ENCODE measurements at regions not wholly inside any gene's neighbourhood (a gene's known extent, or its start where the extent isn't known, plus 50 kb on each side); places are given as distances from the start of the nearest gene placed in this dataset.

DNA sequence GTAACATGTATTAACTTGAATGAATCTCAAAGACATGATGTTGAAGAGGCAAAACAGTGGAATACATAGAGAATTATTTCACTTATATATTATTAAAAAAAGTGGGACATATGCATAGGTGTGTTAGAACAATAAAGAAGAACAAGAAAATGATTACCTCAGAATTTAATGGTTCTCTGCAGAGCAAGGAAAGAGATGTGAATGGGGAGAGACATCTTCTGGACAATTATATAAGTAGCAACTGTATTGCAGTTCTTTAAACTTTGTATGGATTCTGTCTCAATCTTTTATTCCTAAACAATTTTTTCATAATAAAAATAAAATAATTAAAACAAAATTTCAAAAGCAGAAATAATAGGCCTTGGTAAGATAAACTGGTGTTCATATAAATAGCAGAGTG, 674.9 kb upstream of the ADGRL4 start:
- intact Hi-C loops (cut with micrococcal nuclease): no loop called here
- Mint-ChIP-seq H3K36me3 (ENCODE audit: low read depth) (no peaks in the 10 kb centered on the region), H3K4me1 (ENCODE audit: low read depth) (no peaks in the 10 kb centered on the region), H3K27me3 (ENCODE audit: low read depth) (no peaks in the 10 kb centered on the region), H3K4me3 (no peak overlapping the region), H3K27ac (no peak overlapping the region), H3K9me3 (peaks cover 20% of the 10 kb centered on the region)
- CTCF ChIA-PET: no interaction called here
- DNase-seq: no peak

DNA sequence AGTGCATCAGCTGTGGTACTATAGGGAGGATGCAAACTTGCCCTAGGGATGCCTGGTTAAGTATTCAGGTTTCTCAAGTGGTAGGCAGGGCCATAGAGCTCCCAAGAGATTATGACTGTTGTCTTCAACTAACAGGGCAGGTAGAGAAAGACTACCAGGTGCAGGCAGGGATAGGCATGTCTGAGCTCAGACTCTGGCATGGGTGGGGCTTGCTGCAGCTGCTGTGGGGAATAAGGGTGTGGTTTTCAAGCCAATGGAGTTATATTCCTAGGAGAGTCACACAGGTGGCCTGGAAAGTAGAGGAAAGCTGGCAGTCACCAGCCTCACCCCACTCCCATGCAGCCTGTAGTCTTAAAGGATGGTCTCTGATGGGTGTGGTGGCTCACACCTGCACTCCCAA, 673.4 kb upstream of the ADGRL4 start:
- intact Hi-C loops (cut with micrococcal nuclease): no loop called here
- Mint-ChIP-seq H3K9me3 (peaks cover 25% of the 10 kb centered on the region), H3K27ac (no peak overlapping the region), H3K4me3 (no peak overlapping the region), H3K36me3 (ENCODE audit: low read depth) (no peaks in the 10 kb centered on the region), H3K4me1 (ENCODE audit: low read depth) (no peaks in the 10 kb centered on the region), H3K27me3 (ENCODE audit: low read depth) (no peaks in the 10 kb centered on the region)
- CTCF ChIA-PET: interaction anchor here (0.9 kb wide), 1 partner anchor 9 kb away, joined by 3 read pairs; no protein-coding TSS in a partner anchor
- no peak for DNase-seq

DNA sequence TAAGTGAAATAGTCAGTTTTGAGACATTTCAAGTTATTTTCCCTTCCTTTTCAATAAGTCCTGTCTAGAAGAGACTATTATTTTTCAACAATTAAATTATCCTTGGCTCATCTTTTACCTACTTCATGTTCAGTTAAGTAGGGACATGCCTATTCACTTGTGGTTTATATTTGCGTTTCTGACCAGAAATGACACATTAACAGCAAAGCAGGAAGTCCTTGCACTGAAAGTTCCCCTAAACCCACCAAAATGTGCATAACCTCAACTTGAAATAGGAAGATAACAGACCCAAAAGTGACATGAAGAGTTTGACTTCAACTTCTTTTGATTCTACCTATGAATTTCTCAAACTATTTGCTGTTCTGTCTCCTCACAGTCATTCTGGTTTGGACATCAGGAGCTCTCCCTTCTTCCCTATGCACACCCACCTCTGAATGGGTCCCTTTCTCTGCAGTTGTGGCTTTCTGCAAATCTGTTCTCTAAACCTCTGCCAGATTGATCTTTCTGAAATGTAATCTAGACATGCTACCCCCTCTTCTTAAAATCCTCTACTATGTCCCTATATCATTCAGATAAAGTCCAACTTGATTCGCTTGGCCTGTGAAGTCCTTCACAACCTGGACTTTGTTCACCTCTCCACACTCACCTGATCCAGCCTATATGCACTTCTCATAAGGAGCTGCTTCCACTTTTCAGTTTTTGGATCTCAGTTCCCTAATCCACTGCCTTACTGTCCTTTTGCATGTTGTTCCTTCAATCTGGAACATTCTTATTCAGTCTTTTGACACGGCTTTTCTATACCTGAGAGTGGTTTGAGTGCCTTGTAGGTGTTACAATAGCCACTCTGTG, 661.5 kb upstream of the ADGRL4 start:
- H3K9me3 Mint-ChIP-seq: no peaks in the 10 kb centered on the region
- CTCF ChIA-PET: no interaction called here
- no peaks in the 10 kb centered on the region for H3K36me3 Mint-ChIP-seq (ENCODE audit: low read depth)
- H3K4me1 Mint-ChIP-seq (ENCODE audit: low read depth): no peaks in the 10 kb centered on the region
- H3K4me3 Mint-ChIP-seq: no peak overlapping the region
- no peak for DNase-seq
- H3K27ac Mint-ChIP-seq: no peak overlapping the region
- intact Hi-C loops (cut with micrococcal nuclease): no loop called here
- H3K27me3 Mint-ChIP-seq (ENCODE audit: low read depth): no peaks in the 10 kb centered on the region

DNA sequence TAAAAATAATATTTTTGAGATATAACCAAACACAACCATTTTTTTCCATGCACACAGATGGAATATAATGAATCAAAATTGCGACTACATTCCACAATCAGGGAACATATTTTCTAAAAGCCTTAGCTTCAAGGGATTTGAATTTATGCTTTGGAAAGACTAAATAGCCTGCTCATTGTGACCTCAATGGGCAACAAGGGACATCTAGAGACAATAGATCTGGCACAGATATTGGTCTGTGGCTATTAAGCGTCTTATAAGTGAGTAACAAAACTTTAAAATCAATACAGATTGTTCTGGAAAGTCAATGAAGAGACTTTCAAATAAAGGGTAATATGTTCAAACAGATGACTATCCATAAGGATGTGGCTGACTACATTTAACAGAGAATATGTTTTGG, 660.6 kb upstream of the ADGRL4 start:
- H3K9me3 Mint-ChIP-seq: peaks cover 3% of the 10 kb centered on the region
- no peaks in the 10 kb centered on the region for H3K27me3 Mint-ChIP-seq (ENCODE audit: low read depth)
- H3K4me1 Mint-ChIP-seq (ENCODE audit: low read depth): no peaks in the 10 kb centered on the region
- intact Hi-C loops (cut with micrococcal nuclease): no loop called here
- H3K4me3 Mint-ChIP-seq: no peak overlapping the region
- no peaks in the 10 kb centered on the region for H3K36me3 Mint-ChIP-seq (ENCODE audit: low read depth)
- H3K27ac Mint-ChIP-seq: no peak overlapping the region
- CTCF ChIA-PET: no interaction called here
- DNase-seq: no peak

DNA sequence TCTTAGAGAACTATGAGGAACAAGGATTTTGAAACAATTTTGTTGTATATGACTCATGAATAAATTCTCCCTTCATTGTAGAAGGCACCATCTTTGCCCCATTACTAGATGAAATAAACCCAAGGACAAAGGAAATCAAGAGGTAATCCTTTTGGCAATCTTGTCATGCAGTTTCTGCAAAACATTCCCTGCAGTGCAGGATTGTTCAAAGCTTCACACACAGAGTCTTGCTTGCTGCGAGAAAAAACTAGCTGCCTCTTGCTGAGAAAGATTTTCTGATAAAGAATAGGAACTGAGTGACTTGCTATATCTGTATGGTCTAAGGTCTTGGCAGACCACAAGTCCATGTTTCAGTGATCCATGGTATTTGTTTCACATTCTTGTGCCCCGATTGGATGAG, 657.4 kb upstream of the ADGRL4 start:
- no peak overlapping the region for H3K4me3 Mint-ChIP-seq
- H3K27ac Mint-ChIP-seq: no peak overlapping the region
- peaks cover 3% of the 10 kb centered on the region for H3K9me3 Mint-ChIP-seq
- H3K27me3 Mint-ChIP-seq (ENCODE audit: low read depth): no peaks in the 10 kb centered on the region
- intact Hi-C loops (cut with micrococcal nuclease): no loop called here
- H3K4me1 Mint-ChIP-seq (ENCODE audit: low read depth): no peaks in the 10 kb centered on the region
- H3K36me3 Mint-ChIP-seq (ENCODE audit: low read depth): no peaks in the 10 kb centered on the region
- DNase-seq: no peak
- CTCF ChIA-PET: no interaction called here

DNA sequence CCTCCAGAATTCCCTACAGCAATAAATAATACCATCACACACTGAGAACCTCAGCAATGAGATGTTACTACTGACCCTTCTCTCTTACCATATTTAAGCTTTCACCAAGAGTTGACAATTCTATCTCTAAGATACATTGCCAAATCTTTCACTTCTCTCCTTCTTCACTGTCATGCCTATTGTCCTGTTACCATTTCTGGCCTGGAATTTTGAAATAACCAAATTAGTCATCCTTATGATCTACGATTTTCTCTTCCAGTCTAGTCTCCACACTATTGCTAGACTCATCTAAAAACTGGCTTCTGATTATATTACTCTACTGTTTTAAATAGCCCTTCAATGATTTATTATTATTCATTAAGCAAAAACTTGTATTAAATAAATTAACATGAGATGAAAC, 656.1 kb upstream of the ADGRL4 start:
- Mint-ChIP-seq H3K27ac (no peak overlapping the region), H3K27me3 (ENCODE audit: low read depth) (no peaks in the 10 kb centered on the region), H3K9me3 (peaks cover 3% of the 10 kb centered on the region), H3K4me3 (no peak overlapping the region), H3K4me1 (ENCODE audit: low read depth) (no peaks in the 10 kb centered on the region), H3K36me3 (ENCODE audit: low read depth) (no peaks in the 10 kb centered on the region)
- intact Hi-C loops (cut with micrococcal nuclease): no loop called here
- DNase-seq: no peak
- CTCF ChIA-PET: no interaction called here

DNA sequence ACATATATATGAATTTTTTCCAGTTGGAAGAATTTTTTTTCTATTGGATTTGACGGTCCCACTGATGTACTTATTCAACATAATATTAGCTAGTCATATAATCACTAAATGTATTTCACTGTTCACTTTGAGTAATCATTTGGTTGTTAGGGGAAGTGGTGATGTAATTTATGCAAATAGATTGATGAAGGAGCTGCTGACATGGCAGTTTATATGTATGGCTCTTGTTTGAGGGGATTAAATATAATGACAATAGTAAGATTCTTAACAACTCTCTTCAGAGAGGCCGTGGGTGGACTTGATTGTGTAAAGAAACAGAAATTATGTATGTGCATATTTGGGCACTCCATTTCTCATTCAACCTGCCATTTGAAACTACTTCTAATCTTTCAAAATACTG, 653.6 kb upstream of the ADGRL4 start:
- Mint-ChIP-seq H3K4me1 (ENCODE audit: low read depth) (no peaks in the 10 kb centered on the region), H3K27ac (no peak overlapping the region), H3K36me3 (ENCODE audit: low read depth) (no peaks in the 10 kb centered on the region), H3K4me3 (no peak overlapping the region), H3K27me3 (ENCODE audit: low read depth) (no peaks in the 10 kb centered on the region), H3K9me3 (peaks cover 3% of the 10 kb centered on the region)
- CTCF ChIA-PET: no interaction called here
- no peak for DNase-seq
- intact Hi-C loops (cut with micrococcal nuclease): no loop called here

DNA sequence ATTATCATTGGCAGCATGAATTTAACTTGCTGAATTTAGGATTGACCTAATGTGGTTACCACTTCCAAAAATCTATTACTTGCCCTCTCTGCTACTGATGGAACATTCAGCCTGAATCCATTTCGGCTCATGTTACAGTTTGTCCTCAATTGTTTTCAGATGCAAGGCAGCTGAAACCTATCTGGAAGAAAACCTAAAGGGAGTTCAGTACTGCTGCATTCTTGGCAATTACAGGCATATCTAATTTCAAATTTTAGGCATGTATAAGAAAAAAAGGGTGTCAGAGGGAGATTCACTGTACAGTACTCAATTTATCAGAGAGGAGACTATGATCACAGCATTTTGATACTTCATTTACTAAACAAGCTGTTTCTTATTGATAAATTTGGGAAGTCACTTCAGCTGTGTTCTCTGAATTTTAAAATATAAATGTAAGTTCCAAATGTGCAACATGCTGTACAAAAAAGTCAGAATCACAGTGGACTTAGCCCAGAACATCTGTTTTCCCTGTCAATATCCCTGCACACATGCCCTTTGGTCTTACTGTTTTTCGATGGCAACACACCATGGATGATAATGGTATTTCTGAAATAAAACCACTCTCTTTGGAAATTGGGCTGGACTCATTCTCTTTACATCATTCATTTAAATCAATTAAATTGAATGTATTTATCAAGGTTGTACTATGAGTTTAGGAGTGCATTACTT, 651.6 kb upstream of the ADGRL4 start:
- DNase-seq: no peak
- Mint-ChIP-seq H3K4me1 (ENCODE audit: low read depth) (no peaks in the 10 kb centered on the region), H3K9me3 (peaks cover 3% of the 10 kb centered on the region), H3K4me3 (no peak overlapping the region), H3K27me3 (ENCODE audit: low read depth) (no peaks in the 10 kb centered on the region), H3K36me3 (ENCODE audit: low read depth) (no peaks in the 10 kb centered on the region), H3K27ac (no peak overlapping the region)
- intact Hi-C loops (cut with micrococcal nuclease): no loop called here
- CTCF ChIA-PET: no interaction called here

DNA sequence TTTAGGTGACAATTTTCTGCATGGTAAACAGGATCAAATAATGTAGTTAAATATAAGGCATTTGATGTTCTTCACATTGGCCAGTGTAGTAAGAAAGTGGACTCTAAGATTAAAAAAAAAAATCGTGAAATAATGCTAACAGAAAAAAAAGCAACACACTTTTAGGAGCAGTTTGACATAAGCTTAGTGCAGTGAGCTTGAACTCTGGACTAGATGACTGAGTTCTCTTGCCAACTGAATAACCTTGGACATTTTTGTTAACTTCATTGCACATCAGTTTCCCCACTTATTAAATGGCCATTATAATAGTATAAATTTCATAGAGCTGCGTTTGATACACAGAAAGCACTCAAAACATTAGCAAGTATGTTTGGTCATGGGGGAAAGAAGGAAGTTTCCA, 649.3 kb upstream of the ADGRL4 start:
- no peak overlapping the region for H3K27ac Mint-ChIP-seq
- H3K27me3 Mint-ChIP-seq (ENCODE audit: low read depth): no peaks in the 10 kb centered on the region
- H3K4me3 Mint-ChIP-seq: no peak overlapping the region
- CTCF ChIA-PET: no interaction called here
- intact Hi-C loops (cut with micrococcal nuclease): no loop called here
- H3K4me1 Mint-ChIP-seq (ENCODE audit: low read depth): no peaks in the 10 kb centered on the region
- DNase-seq: no peak
- no peaks in the 10 kb centered on the region for H3K9me3 Mint-ChIP-seq
- no peaks in the 10 kb centered on the region for H3K36me3 Mint-ChIP-seq (ENCODE audit: low read depth)

DNA sequence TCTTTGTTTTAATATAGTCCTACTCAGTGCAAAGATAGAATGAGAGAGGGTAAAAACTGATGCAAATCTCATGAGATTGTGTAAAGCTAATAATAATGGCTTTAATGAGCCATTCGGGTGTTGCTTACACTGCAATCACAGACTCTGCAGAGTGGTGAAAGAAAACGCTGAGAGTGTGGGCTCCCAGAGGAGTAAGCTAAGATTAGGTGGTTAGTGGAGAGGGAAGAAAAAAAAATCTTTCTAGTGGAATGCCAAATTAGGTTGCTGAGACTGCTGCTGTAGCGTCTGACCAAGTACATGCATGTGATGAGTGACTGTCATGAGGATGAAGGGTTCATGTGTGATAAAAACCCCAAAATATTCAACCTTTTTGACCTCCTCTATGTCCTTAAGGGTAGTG, 645.9 kb upstream of the ADGRL4 start:
- CTCF ChIA-PET: no interaction called here
- peaks cover 1% of the 10 kb centered on the region for H3K9me3 Mint-ChIP-seq
- no peak overlapping the region for H3K27ac Mint-ChIP-seq
- no peak overlapping the region for H3K4me3 Mint-ChIP-seq
- H3K36me3 Mint-ChIP-seq (ENCODE audit: low read depth): no peaks in the 10 kb centered on the region
- H3K4me1 Mint-ChIP-seq (ENCODE audit: low read depth): no peaks in the 10 kb centered on the region
- intact Hi-C loops (cut with micrococcal nuclease): no loop called here
- H3K27me3 Mint-ChIP-seq (ENCODE audit: low read depth): no peaks in the 10 kb centered on the region
- DNase-seq: no peak

DNA sequence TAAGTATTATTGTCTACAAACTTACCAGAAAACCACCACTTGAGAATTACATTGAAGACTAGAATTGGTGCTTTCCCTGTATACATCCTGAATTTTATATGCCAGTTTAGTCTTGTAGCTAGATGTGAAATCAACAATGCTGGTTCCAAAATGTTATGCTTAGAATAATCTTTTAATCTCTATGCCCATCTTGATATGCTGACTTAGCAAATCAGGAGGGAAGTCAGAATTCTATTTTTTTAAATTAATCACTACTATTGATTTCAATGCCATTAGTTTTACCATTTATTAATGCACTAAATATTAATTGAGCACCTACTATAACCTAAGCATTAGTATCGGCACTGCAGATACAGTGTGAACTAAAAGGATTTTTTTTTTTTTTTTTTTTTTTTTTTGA, 641.6 kb upstream of the ADGRL4 start:
- H3K27ac Mint-ChIP-seq: no peak overlapping the region
- DNase-seq: no peak
- no peaks in the 10 kb centered on the region for H3K4me1 Mint-ChIP-seq (ENCODE audit: low read depth)
- H3K4me3 Mint-ChIP-seq: no peak overlapping the region
- no peaks in the 10 kb centered on the region for H3K36me3 Mint-ChIP-seq (ENCODE audit: low read depth)
- H3K9me3 Mint-ChIP-seq: peaks cover 8% of the 10 kb centered on the region
- intact Hi-C loops (cut with micrococcal nuclease): no loop called here
- no peaks in the 10 kb centered on the region for H3K27me3 Mint-ChIP-seq (ENCODE audit: low read depth)
- CTCF ChIA-PET: interaction anchor here (0.7 kb wide), 1 partner anchor 680 kb away, joined by 3 read pairs; no protein-coding TSS in a partner anchor

DNA sequence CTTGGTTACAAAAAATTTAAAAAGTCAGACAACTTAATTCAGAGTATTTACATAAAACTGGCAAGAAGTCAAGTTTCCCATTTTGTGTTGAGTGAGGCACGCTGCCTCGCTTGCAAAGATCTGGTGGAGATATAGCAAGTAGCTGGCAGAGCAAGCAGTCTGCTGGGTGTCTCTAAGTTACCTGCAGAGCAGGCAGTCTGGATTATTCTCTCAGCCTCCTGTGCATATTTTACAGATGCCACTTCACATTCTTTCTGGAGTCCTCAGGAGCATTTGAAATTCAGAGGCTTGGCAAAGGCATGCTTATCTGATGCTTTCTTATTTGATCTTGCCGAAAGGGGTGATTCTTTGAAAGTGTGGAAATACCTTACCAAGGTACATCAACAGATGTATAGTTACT, 640.4 kb upstream of the ADGRL4 start:
- Mint-ChIP-seq H3K9me3 (peaks cover 8% of the 10 kb centered on the region), H3K27ac (no peak overlapping the region), H3K36me3 (ENCODE audit: low read depth) (no peaks in the 10 kb centered on the region)

DNA sequence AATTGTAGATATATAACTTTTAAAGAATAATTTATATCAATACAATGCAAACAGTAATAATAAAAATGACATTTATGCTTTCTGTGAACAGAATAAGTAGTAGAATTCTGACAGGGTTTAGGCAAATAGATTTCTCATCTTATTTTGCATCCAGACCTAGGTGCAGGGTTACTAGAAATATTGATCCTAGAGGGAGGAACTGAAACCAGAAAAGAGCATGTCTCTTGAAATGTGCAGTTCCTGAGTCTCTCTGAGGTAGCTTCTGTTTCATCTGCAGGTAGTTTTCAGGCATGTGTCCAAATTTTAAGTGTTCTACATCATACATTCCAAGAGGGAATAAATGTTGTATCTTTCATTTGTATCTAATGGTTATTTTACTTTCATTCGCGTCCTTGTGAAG, 631.9 kb upstream of the ADGRL4 start:
- no peak for DNase-seq
- Mint-ChIP-seq H3K4me3 (no peak overlapping the region), H3K27ac (no peak overlapping the region), H3K9me3 (peaks cover 4% of the 10 kb centered on the region), H3K36me3 (ENCODE audit: low read depth) (no peaks in the 10 kb centered on the region), H3K27me3 (ENCODE audit: low read depth) (no peaks in the 10 kb centered on the region), H3K4me1 (ENCODE audit: low read depth) (no peaks in the 10 kb centered on the region)
- CTCF ChIA-PET: no interaction called here
- intact Hi-C loops (cut with micrococcal nuclease): no loop called here

More for the DNA sequence above, 640.4 kb upstream of the ADGRL4 start:
- Mint-ChIP-seq H3K4me1 (ENCODE audit: low read depth) (no peaks in the 10 kb centered on the region), H3K27me3 (ENCODE audit: low read depth) (no peaks in the 10 kb centered on the region), H3K4me3 (no peak overlapping the region)
- intact Hi-C loops (cut with micrococcal nuclease): no loop called here
- CTCF ChIA-PET: no interaction called here
- DNase-seq: no peak
